Osteoblast (primary cell): ENCODE measurements at regions not wholly inside any gene's neighbourhood (a gene's known extent, or its start where the extent isn't known, plus 50 kb on each side); places are given as distances from the start of the nearest gene placed in this dataset.

Experiments
- DNase-seq: peaks from one replicate; pipeline ENCODE4 v3.0.0; 2011; ENCODE audit warnings: low spot score, mixed read lengths; ENCODE audit not compliant: insufficient read length; ENCODE audit errors: missing footprints
- H2AFZ ChIP-seq: 2 replicates; pipeline ENCODE4 v1.6.0; 2011; ENCODE audit warnings: mild to moderate bottlenecking, low read length
- H3K27ac ChIP-seq: 2 replicates; pipeline ENCODE4 v1.5.1; 2011; ENCODE audit warnings: mild to moderate bottlenecking, low read depth, low read length, moderate library complexity
- H3K27me3 ChIP-seq: 2 replicates; pipeline ENCODE4 v1.6.0; 2012; ENCODE audit warnings: mild to moderate bottlenecking, control low read depth, inconsistent platforms, low read length, moderate library complexity; ENCODE audit not compliant: insufficient read depth
- H3K36me3 ChIP-seq: 2 replicates; pipeline ENCODE4 v1.5.1; 2011; ENCODE audit warnings: mild to moderate bottlenecking, low read length, control low read depth, moderate library complexity; ENCODE audit not compliant: insufficient read depth
- H3K4me1 ChIP-seq: 2 replicates; pipeline ENCODE4 v1.5.1; 2011; ENCODE audit warnings: mild to moderate bottlenecking, low read length, control low read depth, moderate library complexity; ENCODE audit not compliant: insufficient read depth
- H3K4me2 ChIP-seq: 2 replicates; pipeline ENCODE4 v1.6.0; 2011; ENCODE audit warnings: mild to moderate bottlenecking, low read length; ENCODE audit not compliant: insufficient read depth
- H3K4me3 ChIP-seq: fragments of 200-600 bp; sonication (generic); 3 replicates; pipeline ENCODE4 v1.5.1; 2012; ENCODE audit warnings: mild to moderate bottlenecking, low read length, inconsistent platforms; ENCODE audit not compliant: insufficient read depth
- H3K79me2 ChIP-seq: 2 replicates; pipeline ENCODE4 v1.6.0; 2012; ENCODE audit warnings: mild to moderate bottlenecking, low read length, control low read depth, inconsistent platforms; ENCODE audit not compliant: insufficient read depth
- H3K9me3 ChIP-seq: 2 replicates; pipeline ENCODE4 v1.5.1; 2011; ENCODE audit warnings: low read depth, low read length, control low read depth
- H4K20me1 ChIP-seq: 2 replicates; pipeline ENCODE4 v1.6.0; 2012; ENCODE audit warnings: mild to moderate bottlenecking, low read length, control low read depth; ENCODE audit not compliant: insufficient read depth
- CTCF ChIP-seq: IDR thresholded peaks from 2 replicates; pipeline ENCODE4 v1.5.1; 2011; ENCODE audit warnings: mild to moderate bottlenecking, low read depth, low read length, moderate library complexity; ENCODE audit errors: extremely low read depth

- Histone ChIP-seq H3K36me3 (no peaks in the 10 kb centered on the region), H3K27me3 (no peaks in the 10 kb centered on the region), H4K20me1 (no peaks in the 10 kb centered on the region), H3K4me2 (peak overlapping the region; percentile 57), H3K79me2 (no peaks in the 10 kb centered on the region), H2AFZ (peak overlapping the region; percentile 51), H3K9me3 (no peaks in the 10 kb centered on the region), H3K4me3 (no peak overlapping the region), H3K27ac (peak overlapping the region; percentile 28), H3K4me1 (no peaks in the 10 kb centered on the region)
- no peak for TF ChIP-seq CTCF
- DNase-seq: peak; percentile 58
Measured at GRCh38 chr1:103180660-103181059, 72.3 kb upstream of the COL11A1 start.

GRCh38 chr1:103177108-103177775 lies 68.9 kb upstream of the COL11A1 start:
- H3K79me2 ChIP-seq: no peaks in the 10 kb centered on the region
- no peak for DNase-seq
- no peak overlapping the region for H3K27ac ChIP-seq
- no peak overlapping the region for H2AFZ ChIP-seq
- H4K20me1 ChIP-seq: no peaks in the 10 kb centered on the region
- no peaks in the 10 kb centered on the region for H3K4me1 ChIP-seq
- TF ChIP-seq CTCF: no peak
- no peaks in the 10 kb centered on the region for H3K27me3 ChIP-seq
- no peak overlapping the region for H3K4me2 ChIP-seq
- H3K9me3 ChIP-seq: no peaks in the 10 kb centered on the region
- no peaks in the 10 kb centered on the region for H3K36me3 ChIP-seq
- no peak overlapping the region for H3K4me3 ChIP-seq

DNA sequence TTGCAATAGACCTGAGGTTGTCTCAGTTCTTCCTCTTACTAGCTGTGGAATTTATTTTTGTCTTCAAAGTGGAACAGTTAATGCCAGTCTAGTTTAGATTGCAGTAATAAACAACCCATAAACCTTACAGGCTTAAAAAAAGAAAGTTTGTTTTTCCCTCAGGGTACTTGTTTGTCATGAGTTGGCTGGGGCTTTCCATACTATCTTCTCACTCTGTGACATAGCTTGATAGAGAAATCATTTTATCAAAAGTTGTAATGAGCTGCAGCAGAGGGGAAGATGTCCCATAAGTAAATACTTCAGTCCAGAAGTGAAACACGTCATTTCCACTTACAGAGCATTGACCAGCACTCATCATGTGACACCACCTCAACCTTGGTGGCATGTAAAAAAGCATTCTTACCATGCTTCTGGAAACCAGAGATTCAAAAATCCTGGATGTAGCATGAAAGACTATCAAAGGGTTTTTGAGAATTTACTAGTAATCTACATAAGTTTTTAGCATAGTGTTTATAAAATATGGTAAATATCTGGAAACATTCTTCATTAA lies 62.8 kb upstream of the COL11A1 start:
- no peak for DNase-seq

More for the DNA sequence above, 62.8 kb upstream of the COL11A1 start:
- no peak overlapping the region for H2AFZ ChIP-seq
- no peaks in the 10 kb centered on the region for H3K9me3 ChIP-seq
- H3K27me3 ChIP-seq: no peaks in the 10 kb centered on the region
- no peaks in the 10 kb centered on the region for H3K4me1 ChIP-seq
- no peak overlapping the region for H3K4me2 ChIP-seq
- H3K79me2 ChIP-seq: no peaks in the 10 kb centered on the region
- no peak for TF ChIP-seq CTCF
- H4K20me1 ChIP-seq: no peaks in the 10 kb centered on the region
- H3K27ac ChIP-seq: no peak overlapping the region
- no peak overlapping the region for H3K4me3 ChIP-seq
- no peaks in the 10 kb centered on the region for H3K36me3 ChIP-seq
